Uterus (tissue), 2 donors: ENCODE measurements at regions not wholly inside any gene's neighbourhood (a gene's known extent, or its start where the extent isn't known, plus 50 kb on each side); places are given as distances from the start of the nearest gene placed in this dataset.

Source experiments
- CTCF ChIP-seq, 4 experiments: fragments of 200-600 bp in 2 of 4; fragments of 450-650 bp in 2 of 4; sonication (generic) in 2 of 4; IDR thresholded peaks; one replicate each; pipeline ENCODE4 v1.5.1; 2016 to 2019; ENCODE audit warnings: antibody characterized with exemption in 4 of 4, mild to moderate bottlenecking in 2 of 4, moderate library complexity in 1 of 4
- POLR2A ChIP-seq, 2 donors: fragments of 450-650 bp; IDR thresholded peaks; one replicate each; pipeline ENCODE4 v1.6.1; 2016; ENCODE audit warnings: antibody characterized with exemption in 2 of 2, mild to moderate bottlenecking in 1 of 2, moderate library complexity in 1 of 2

GRCh38 chr5:63101870-63102269 is 523.3 kb downstream of the LRRC70 start:
- TF ChIP-seq CTCF (IDR thresholded peaks at IDR 0.05) (no peak), POLR2A (IDR thresholded peaks at IDR 0.05) (no peak)
